ENCODE measurements at regions not wholly inside any gene's neighbourhood (a gene's known extent, or its start where the extent isn't known, plus 50 kb on each side); places are given as distances from the start of the nearest gene placed in this dataset.
"Not testable (repeated sequence)": the region's sequence is repeated elsewhere in the genome, so short reads cannot be mapped to it uniquely, and the experiment has no call there.

DNA sequence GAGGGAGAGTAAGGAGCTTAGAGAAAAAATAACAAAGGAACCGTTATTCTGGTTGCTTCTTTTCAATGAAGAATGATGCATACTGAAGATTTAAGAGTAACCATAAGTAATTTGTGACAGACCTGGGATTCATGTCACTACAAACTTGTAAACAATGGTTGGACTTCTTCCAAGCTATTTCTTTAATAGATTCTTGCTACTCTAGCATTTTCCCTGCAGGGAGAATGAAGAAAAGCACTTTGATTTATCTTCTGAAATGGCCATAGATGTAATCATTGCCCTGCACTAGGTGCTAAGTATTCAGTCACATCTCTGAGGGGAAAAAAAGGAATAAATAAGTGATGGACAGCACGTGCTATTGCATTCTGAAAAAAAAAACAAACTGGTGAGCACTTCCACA, 606.6 kb upstream of the LRRN3 start:
- H3K4me3 ChIP-seq (ENCODE audit: low read length) = no peak overlapping the region
- DNase-seq (ENCODE audit: low read depth) = no peak
- TF ChIP-seq, protein P1, sequence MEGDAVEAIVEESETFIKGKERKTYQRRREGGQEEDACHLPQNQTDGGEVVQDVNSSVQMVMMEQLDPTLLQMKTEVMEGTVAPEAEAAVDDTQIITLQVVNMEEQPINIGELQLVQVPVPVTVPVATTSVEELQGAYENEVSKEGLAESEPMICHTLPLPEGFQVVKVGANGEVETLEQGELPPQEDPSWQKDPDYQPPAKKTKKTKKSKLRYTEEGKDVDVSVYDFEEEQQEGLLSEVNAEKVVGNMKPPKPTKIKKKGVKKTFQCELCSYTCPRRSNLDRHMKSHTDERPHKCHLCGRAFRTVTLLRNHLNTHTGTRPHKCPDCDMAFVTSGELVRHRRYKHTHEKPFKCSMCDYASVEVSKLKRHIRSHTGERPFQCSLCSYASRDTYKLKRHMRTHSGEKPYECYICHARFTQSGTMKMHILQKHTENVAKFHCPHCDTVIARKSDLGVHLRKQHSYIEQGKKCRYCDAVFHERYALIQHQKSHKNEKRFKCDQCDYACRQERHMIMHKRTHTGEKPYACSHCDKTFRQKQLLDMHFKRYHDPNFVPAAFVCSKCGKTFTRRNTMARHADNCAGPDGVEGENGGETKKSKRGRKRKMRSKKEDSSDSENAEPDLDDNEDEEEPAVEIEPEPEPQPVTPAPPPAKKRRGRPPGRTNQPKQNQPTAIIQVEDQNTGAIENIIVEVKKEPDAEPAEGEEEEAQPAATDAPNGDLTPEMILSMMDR (conservative IDR thresholded peaks at IDR 0.05; ENCODE audit: low read depth, low read length) = no peak

DNA sequence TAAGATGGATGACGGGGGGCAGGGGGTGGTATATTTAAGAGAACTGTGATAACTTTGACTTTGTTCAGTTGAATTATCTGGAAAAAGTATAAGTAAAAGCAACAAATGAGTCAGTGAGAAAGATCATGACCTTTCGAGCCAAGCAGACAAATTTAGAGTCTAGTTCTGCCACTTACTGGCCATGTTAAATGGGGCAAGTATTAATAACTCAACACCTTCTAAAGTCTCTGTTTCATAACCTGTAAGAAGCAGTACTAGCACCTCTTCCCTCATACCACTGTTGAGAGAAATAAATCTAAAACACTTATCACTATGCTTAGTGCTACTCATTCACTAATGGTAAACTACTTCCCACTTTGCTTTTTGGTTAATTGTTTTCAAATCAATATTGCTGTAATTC, 604.4 kb upstream of the LRRN3 start:
- DNase-seq (ENCODE audit: low read depth) = no peak
- TF ChIP-seq, protein P1 (conservative IDR thresholded peaks at IDR 0.05; ENCODE audit: low read depth, low read length) = no peak
- no peak overlapping the region for H3K4me3 ChIP-seq (ENCODE audit: low read length)

DNA sequence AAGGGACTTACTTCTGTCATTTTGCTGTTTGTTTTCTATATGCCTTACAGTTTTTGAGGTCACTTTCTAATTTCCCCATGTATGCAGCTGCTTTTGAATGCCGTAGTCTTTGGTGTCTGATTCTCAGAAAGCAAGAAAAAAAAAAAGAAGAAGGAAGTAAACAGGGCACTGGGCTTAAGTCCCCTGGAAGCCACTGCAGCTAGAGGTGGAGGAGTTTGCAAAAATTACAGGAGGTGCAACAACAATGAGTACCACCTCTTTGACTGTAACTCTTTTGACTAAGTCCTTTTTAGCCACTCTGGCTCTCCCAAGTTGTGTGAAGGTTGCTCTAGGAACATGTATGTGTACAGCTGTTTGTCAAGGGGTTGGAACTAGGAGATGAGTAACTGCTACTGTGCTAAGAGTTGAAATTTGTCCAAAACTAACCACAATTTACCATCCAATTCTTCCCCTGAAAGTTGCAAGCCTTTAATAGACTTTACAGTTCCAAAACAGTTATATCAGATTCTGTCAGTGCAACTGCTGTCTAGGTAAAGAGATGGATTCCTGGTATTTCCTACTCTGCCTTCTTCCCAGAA, 588.0 kb upstream of the LRRN3 start:
- no peak overlapping the region for H3K4me3 ChIP-seq (ENCODE audit: low read length)
- TF ChIP-seq, protein P1 (conservative IDR thresholded peaks at IDR 0.05; ENCODE audit: low read depth, low read length) = no peak
- DNase-seq (ENCODE audit: low read depth) = no peak

- no peak overlapping the region for H3K4me3 ChIP-seq (ENCODE audit: low read length)
- DNase-seq (ENCODE audit: low read depth) = no peak
- TF ChIP-seq, protein P1 (conservative IDR thresholded peaks at IDR 0.05; ENCODE audit: low read depth, low read length) = no peak
Observed at GRCh38 chr7:110507369-110507768, 583.6 kb upstream of the LRRN3 start.

- no peak overlapping the region for H3K4me3 ChIP-seq (ENCODE audit: low read length)
- TF ChIP-seq, protein P1 (conservative IDR thresholded peaks at IDR 0.05; ENCODE audit: low read depth, low read length) = no peak
- no peak for DNase-seq (ENCODE audit: low read depth)
Observed at GRCh38 chr7:110507832-110508231, 583.1 kb upstream of the LRRN3 start.

GRCh38 chr7:110514975-110515551, 575.9 kb upstream of the LRRN3 start:
- not testable (repeated sequence) for H3K4me3 ChIP-seq (ENCODE audit: low read length); DNase-seq (ENCODE audit: low read depth)

DNA sequence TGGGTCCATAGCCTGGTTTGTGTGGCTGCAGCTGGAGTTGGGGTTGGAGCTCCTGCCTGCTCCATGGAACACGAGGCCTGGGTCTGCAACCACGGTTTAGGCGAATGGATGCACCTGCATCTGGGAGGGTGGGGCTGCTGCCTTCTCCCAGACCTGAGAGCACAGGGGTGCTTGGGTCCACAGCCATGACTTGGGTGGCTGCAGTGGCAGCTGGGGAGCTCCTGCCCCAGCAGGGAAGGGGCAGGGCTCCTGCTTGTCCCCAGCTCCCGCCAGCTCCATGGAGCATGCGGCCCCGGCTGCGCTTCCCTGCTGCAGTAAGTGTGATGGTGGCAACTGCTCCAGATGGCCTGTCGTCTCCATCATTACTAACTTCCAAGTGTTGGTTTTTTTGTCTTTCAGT, 571.1 kb upstream of the LRRN3 start:
- TF ChIP-seq, protein P1 (conservative IDR thresholded peaks at IDR 0.05; ENCODE audit: low read depth, low read length) = no peak
- no peak overlapping the region for H3K4me3 ChIP-seq (ENCODE audit: low read length)
- no peak for DNase-seq (ENCODE audit: low read depth)
